H1 (cell line): ENCODE measurements at regions not wholly inside any gene's neighbourhood (a gene's known extent, or its start where the extent isn't known, plus 50 kb on each side); places are given as distances from the start of the nearest gene placed in this dataset.

Source experiments
- CTCF ChIA-PET: fragments of 300-600 bp; sonication (Branson Sonifier 250); formaldehyde crosslinking; loops from one replicate; lab custom pipeline; 2021; ENCODE audit not compliant: partially characterized antibody; lab: Charles Lee
- POLR2A ChIA-PET: fragments of 300-600 bp; sonication (Branson Sonifier 250); formaldehyde crosslinking; loops from one replicate; lab custom pipeline; 2021; ENCODE audit warnings: inconsistent platforms; ENCODE audit not compliant: partially characterized antibody; lab: Charles Lee
- DNase-seq, 2 experiments: peaks; one replicate each; pipeline versions ENCODE4 v3.0.0 to v3.0.0-alpha.2; 2010 to 2022; ENCODE audit warnings: low spot score in 2 of 2, low read depth in 1 of 2, mixed read lengths in 1 of 2
- FAIRE-seq: peaks from 2 replicates; lab custom pipeline; 2011; peaks lifted over from hg19 to GRCh38; lab: Jason Lieb, UNC
- H2AFZ ChIP-seq: 2 replicates; pipeline ENCODE4 v1.8.1; 2012; ENCODE audit warnings: low read length, inconsistent platforms
- H2AK5ac ChIP-seq: 2 replicates; pipeline ENCODE4 v1.6.1; 2013; ENCODE audit warnings: low read depth, low read length
- H2BK120ac ChIP-seq: replicated peaks from 2 replicates; pipeline ENCODE3; 2013; ENCODE audit warnings: low read depth, low read length, inconsistent platforms
- H2BK12ac ChIP-seq: 2 replicates; pipeline ENCODE4 v1.6.1; 2013; ENCODE audit warnings: low read depth, low read length
- H2BK15ac ChIP-seq: 2 replicates; pipeline ENCODE4 v1.6.1; 2013; ENCODE audit warnings: low read length
- H2BK20ac ChIP-seq: 2 replicates; pipeline ENCODE4 v1.6.1; 2013; ENCODE audit warnings: low read length
- H2BK5ac ChIP-seq: 2 replicates; pipeline ENCODE4 v1.6.1; 2013; ENCODE audit warnings: low read depth, low read length
- H3K14ac ChIP-seq: 2 replicates; pipeline ENCODE4 v1.6.1; 2013; ENCODE audit warnings: inconsistent platforms; ENCODE audit not compliant: insufficient read length
- H3K18ac ChIP-seq: 2 replicates; pipeline ENCODE4 v1.6.1; 2013; ENCODE audit warnings: low read length; ENCODE audit errors: extremely low read depth
- H3K23ac ChIP-seq: 2 replicates; pipeline ENCODE4 v1.6.1; 2013; ENCODE audit warnings: inconsistent platforms; ENCODE audit not compliant: insufficient read length
- H3K23me2 ChIP-seq: 2 replicates; pipeline ENCODE4 v1.6.1; 2013; ENCODE audit warnings: low read depth, low read length
- H3K27ac ChIP-seq: 2 replicates; pipeline ENCODE4 v1.6.1; 2011; ENCODE audit warnings: low read depth, low read length, inconsistent platforms
- H3K27me3 ChIP-seq, 4 experiments: replicated peaks in 1 of 4; 1 replicate in 1 of 4; 2 replicates in 3 of 4; pipeline versions ENCODE4 v1.6.1 to v1.8.1; 2011 to 2013; ENCODE audit warnings: low read length in 3 of 4, mild to moderate bottlenecking in 3 of 4, inconsistent platforms in 2 of 4, mixed read lengths in 2 of 4, moderate library complexity in 1 of 4; ENCODE audit not compliant: control insufficient read depth in 3 of 4, insufficient read depth in 3 of 4; ENCODE audit errors: extremely low read depth in 1 of 4
- H3K36me3 ChIP-seq, 4 experiments: 2 replicates each; pipeline versions ENCODE4 v1.6.1 to v1.8.1; 2011 to 2013; ENCODE audit warnings: mild to moderate bottlenecking in 4 of 4, low read length in 3 of 4, moderate library complexity in 2 of 4, control low read depth in 1 of 4, inconsistent platforms in 1 of 4; ENCODE audit not compliant: insufficient read depth in 4 of 4, control insufficient read depth in 2 of 4
- H3K4ac ChIP-seq: replicated peaks from 2 replicates; pipeline ENCODE3; 2013; ENCODE audit warnings: low read length, low read depth, mixed read lengths, inconsistent platforms; ENCODE audit not compliant: insufficient read length
- H3K4me1 ChIP-seq, 4 experiments: replicated peaks in 1 of 4; 1 replicate in 1 of 4; 2 replicates in 3 of 4; pipeline versions ENCODE4 v1.6.1 to v1.8.1; 2011 to 2013; ENCODE audit warnings: low read length in 3 of 4, inconsistent platforms in 2 of 4, mixed read lengths in 1 of 4; ENCODE audit not compliant: insufficient read depth in 4 of 4, control insufficient read depth in 3 of 4
- H3K4me2 ChIP-seq, 2 experiments: 2 replicates each; pipeline versions ENCODE4 v1.6.1 to v1.8.1; 2011 to 2013; ENCODE audit warnings: low read depth in 2 of 2, low read length in 2 of 2, control low read depth in 1 of 2, inconsistent platforms in 1 of 2, mild to moderate bottlenecking in 1 of 2; ENCODE audit not compliant: insufficient read depth in 1 of 2
- H3K4me3 ChIP-seq, 4 experiments: fragments of 200-600, 300-600 bp in 1 of 4; sonication (generic), shearing (Covaris generic), sonication (Bioruptor Twin) in 1 of 4; 2 replicates each; pipeline versions ENCODE4 v1.5.1 to v1.8.1; 2011 to 2016; ENCODE audit warnings: low read length in 4 of 4, low read depth in 3 of 4, control low read depth in 2 of 4, inconsistent platforms in 2 of 4, mild to moderate bottlenecking in 2 of 4, mixed read lengths in 1 of 4, moderate library complexity in 1 of 4; ENCODE audit not compliant: insufficient read depth in 2 of 4; ENCODE audit errors: extremely low read depth in 1 of 4
- H3K56ac ChIP-seq: replicated peaks from 2 replicates; pipeline ENCODE3; 2013; ENCODE audit warnings: low read depth, mild to moderate bottlenecking, mixed read lengths, low read length, inconsistent platforms; ENCODE audit not compliant: insufficient read length
- H3K79me1 ChIP-seq: 2 replicates; pipeline ENCODE4 v1.6.1; 2013; ENCODE audit warnings: low read depth, low read length, control low read depth
- H3K79me2 ChIP-seq, 2 experiments: 2 replicates each; pipeline versions ENCODE4 v1.6.1 to v1.8.1; 2012 to 2013; ENCODE audit warnings: low read length in 2 of 2, mild to moderate bottlenecking in 2 of 2, inconsistent platforms in 1 of 2; ENCODE audit not compliant: insufficient read depth in 2 of 2, control insufficient read depth in 1 of 2
- H3K9ac ChIP-seq, 4 experiments: replicated peaks in 1 of 4; 1 replicate in 1 of 4; 2 replicates in 3 of 4; pipeline versions ENCODE4 v1.6.1 to v1.8.1; 2011 to 2013; ENCODE audit warnings: low read depth in 3 of 4, low read length in 3 of 4, control low read depth in 2 of 4, mild to moderate bottlenecking in 2 of 4, moderate library complexity in 2 of 4, inconsistent platforms in 1 of 4; ENCODE audit errors: extremely low read depth in 1 of 4
- H3K9me3 ChIP-seq, 2 experiments: 2 replicates each; pipeline versions ENCODE4 v1.6.1 to v1.8.1; 2012 to 2013; ENCODE audit warnings: mild to moderate bottlenecking in 2 of 2, moderate library complexity in 2 of 2, control low read depth in 1 of 2, inconsistent platforms in 1 of 2, low read depth in 1 of 2, low read length in 1 of 2, mixed read lengths in 1 of 2; ENCODE audit not compliant: insufficient read depth in 2 of 2
- H4K20me1 ChIP-seq, 2 experiments: replicated peaks in 1 of 2; 2 replicates each; pipeline versions ENCODE3 to v1.8.1; 2011 to 2013; ENCODE audit warnings: inconsistent platforms in 2 of 2, low read length in 2 of 2, mild to moderate bottlenecking in 1 of 2; ENCODE audit not compliant: insufficient read depth in 2 of 2, control insufficient read depth in 1 of 2
- H4K5ac ChIP-seq: 2 replicates; pipeline ENCODE4 v1.6.1; 2013; ENCODE audit warnings: low read length, low read depth, mixed read lengths, inconsistent platforms; ENCODE audit not compliant: insufficient read length
- H4K8ac ChIP-seq: 2 replicates; pipeline ENCODE4 v1.8.0; 2013; ENCODE audit warnings: mild to moderate bottlenecking, moderate library complexity, low read length, inconsistent platforms; ENCODE audit not compliant: insufficient read depth; ENCODE audit errors: extremely low read depth
- H4K91ac ChIP-seq: replicated peaks from 2 replicates; pipeline ENCODE3; 2013; ENCODE audit warnings: low read length, mixed read lengths, inconsistent platforms; ENCODE audit not compliant: insufficient read length
- BCL11A ChIP-seq, 2 experiments: IDR thresholded peaks; one replicate each; pipeline ENCODE4 v1.6.1; 2011; ENCODE audit warnings: low read depth in 2 of 2, low read length in 2 of 2, mild to moderate bottlenecking in 2 of 2
- RNF2 ChIP-seq: fragments of 200-900, 300-1000 bp; sonication (generic); IDR thresholded peaks from 2 replicates; pipeline ENCODE4 v1.7.1; 2016; ENCODE audit warnings: borderline replicate concordance, low read depth, mild to moderate bottlenecking, antibody characterized with exemption, low read length; ENCODE audit not compliant: poor library complexity, severe bottlenecking; ENCODE audit errors: missing control alignments
- whole genome bisulfite sequencing, 2 experiments: shearing (Covaris generic) in 1 of 2; methylation state at CpG; one replicate each; pipeline versions ENCODE4 v1.1.6 to v1.1.7; 2013 to 2015; ENCODE audit warnings: low lambda C conversion rate in 2 of 2, mixed read lengths in 2 of 2, inconsistent platforms in 1 of 2, low coverage in 1 of 2, missing lambda C conversion rate in 1 of 2; ENCODE audit not compliant: insufficient replicate concordance in 2 of 2, insufficient coverage in 1 of 2, insufficient read length in 1 of 2; ENCODE audit errors: extremely low coverage in 1 of 2, missing lambda C conversion rate in 1 of 2; 5-methylcytosine and 5-hydroxymethylcytosine counted together

DNA sequence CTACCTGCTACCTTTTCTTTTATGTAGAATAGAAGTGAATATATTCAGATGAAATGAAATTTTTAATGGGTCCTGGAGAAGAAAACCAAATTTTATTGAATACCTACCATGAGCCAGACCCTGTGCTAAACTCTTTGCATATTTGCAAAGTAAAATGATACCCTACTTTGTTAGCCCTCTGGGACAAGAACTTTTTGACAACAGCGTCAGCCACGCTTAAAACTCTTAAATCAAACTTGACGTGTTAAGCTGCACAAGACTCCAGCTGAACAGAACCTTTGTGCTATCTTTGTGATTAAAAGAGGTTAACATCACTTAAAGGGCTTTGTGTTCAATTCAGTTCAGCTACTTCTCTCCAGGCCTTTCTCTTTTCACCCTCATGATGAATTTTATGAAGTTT lies 316.5 kb downstream of the MEX3B start:
- Histone ChIP-seq H2BK20ac (no peak overlapping the region), H2BK5ac (no peak overlapping the region), H3K36me3 (peaks cover 0 to 7% (median 2%) of the 10 kb centered on the region in 4 experiments; a peak in 2 of 8 replicates), H4K91ac (no peak overlapping the region), H4K8ac (no peak overlapping the region), H3K23me2 (no peaks in the 10 kb centered on the region), H3K4me2 (no peak overlapping the region), H3K18ac (no peak overlapping the region), H2AK5ac (no peak overlapping the region), H2BK12ac (no peak overlapping the region), H3K4ac (no peak overlapping the region), H2AFZ (no peak overlapping the region), H4K5ac (no peak overlapping the region), H3K9ac (no peak overlapping the region), H2BK120ac (no peak overlapping the region), H3K79me1 (no peaks in the 10 kb centered on the region), H3K4me1 (no peaks in the 10 kb centered on the region), H3K56ac (no peak overlapping the region), H4K20me1 (no peaks in the 10 kb centered on the region), H3K27ac (no peak overlapping the region), H3K4me3 (no peak overlapping the region), H3K27me3 (no peaks in the 10 kb centered on the region), H3K14ac (no peak overlapping the region), H3K79me2 (no peaks in the 10 kb centered on the region), H3K9me3 (peaks cover 24 to 31% of the 10 kb centered on the region in 2 experiments), H3K23ac (no peak overlapping the region), H2BK15ac (no peak overlapping the region)
- FAIRE-seq (no peak), DNase-seq (no peak)
- ChIA-PET CTCF (interaction anchor here (0.6 to 1.3 kb wide), 3 partner anchors 117 to 154 kb away, joined by 3 read pairs; no protein-coding TSS in a partner anchor), POLR2A (no interaction called here)
- WGBS, 2 experiments = 82% methylated on average over 3 of the region's 3 CpGs; no CpG with 5 or more reads in 1 of the 2 experiments
- TF ChIP-seq BCL11A (IDR thresholded peaks at IDR 0.05; ENCODE audit: low read depth in 2 of 2, low read length in 2 of 2) (no peak), RNF2 (no peak)
